ENCODE measurements at regions not wholly inside any gene's neighbourhood (a gene's known extent, or its start where the extent isn't known, plus 50 kb on each side); places are given as distances from the start of the nearest gene placed in this dataset.
A peak's percentile ranks its signal among the peaks of the same experiment; 100 is the strongest.

GRCh38 chr13:84234416-84234815 is 352.1 kb upstream of the SLITRK1 start:
- peaks cover 4 to 22% of the 10 kb centered on the region in 2 donors for H3K4me1 ChIP-seq (replicated peaks in 1 of 2)
- no peak overlapping the region for H3K27ac ChIP-seq
- in situ Hi-C loops (cut with MboI; ENCODE audit: low pct_unique_long_range_greater_than_20kb in 2 of 9, low sequenced_read_pairs in 9 of 9, unreplicated experiment in 9 of 9): no loop called here
- ATAC-seq (replicated peaks in 6 of 8): no peak
- H3K4me3 ChIP-seq: no peak overlapping the region

DNA sequence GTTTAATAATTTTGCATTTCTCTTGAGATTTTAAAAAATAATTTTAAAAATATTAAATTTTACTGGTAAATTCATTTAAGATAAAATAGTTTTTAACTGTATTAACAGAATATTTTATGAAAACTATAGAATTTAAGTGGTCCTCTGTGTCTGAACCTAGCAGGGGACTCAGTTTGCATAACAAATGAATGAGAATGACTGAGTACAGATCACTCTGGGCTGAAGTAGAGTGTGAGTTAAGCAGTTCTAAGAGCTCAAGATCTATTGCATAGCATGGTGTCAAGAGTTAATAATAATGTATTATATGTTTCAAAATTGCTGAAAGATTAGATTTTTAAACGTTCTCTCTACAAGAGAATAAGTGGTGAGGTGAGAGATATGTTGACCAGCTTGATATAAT is 348.3 kb upstream of the SLITRK1 start:
- Histone ChIP-seq H3K4me1 (replicated peaks in 1 of 2) (peaks cover 0 to 3% of the 10 kb centered on the region in 2 donors), H3K4me3 (no peak overlapping the region), H3K27ac (no peak overlapping the region)
- in situ Hi-C loops (cut with MboI; ENCODE audit: low pct_unique_long_range_greater_than_20kb in 2 of 9, low sequenced_read_pairs in 9 of 9, unreplicated experiment in 9 of 9): no loop called here
- 0 to 38% (median 11%) methylated on average over 1 of the region's 1 CpG for WGBS, 10 experiments
- no peak for ATAC-seq (replicated peaks in 6 of 8)

GRCh38 chr13:84211048-84211447 is 328.8 kb upstream of the SLITRK1 start:
- H3K27ac ChIP-seq: no peak overlapping the region
- ATAC-seq (replicated peaks in 6 of 8): no peak
- in situ Hi-C loops (cut with MboI; ENCODE audit: low pct_unique_long_range_greater_than_20kb in 2 of 9, low sequenced_read_pairs in 9 of 9, unreplicated experiment in 9 of 9): no loop called here
- 10 to 100% (median 100%) methylated on average over 1 to 2 of the region's 2 CpGs; no CpG with 5 or more reads in 1 of the 10 experiments for WGBS, 10 experiments
- H3K4me1 ChIP-seq (replicated peaks in 1 of 2): no peaks in the 10 kb centered on the region
- H3K4me3 ChIP-seq: no peak overlapping the region

- Histone ChIP-seq H3K27ac (no peak overlapping the region), H3K4me1 (replicated peaks in 1 of 2) (no peaks in the 10 kb centered on the region), H3K4me3 (no peak overlapping the region)
- no peak for ATAC-seq (replicated peaks in 6 of 8)
- 2 to 100% (median 60%) methylated on average over 1 to 7 of the region's 7 CpGs; no CpG with 5 or more reads in 1 of the 10 experiments for WGBS, 10 experiments
- in situ Hi-C loops (cut with MboI; ENCODE audit: low pct_unique_long_range_greater_than_20kb in 2 of 9, low sequenced_read_pairs in 9 of 9, unreplicated experiment in 9 of 9): no loop called here
These were observed 326.1 kb upstream of the SLITRK1 start for GRCh38 chr13:84208246-84208910.

- Histone ChIP-seq H3K4me3 (no peak overlapping the region), H3K27ac (no peak overlapping the region), H3K4me1 (replicated peaks in 1 of 2) (no peaks in the 10 kb centered on the region)
- ATAC-seq (replicated peaks in 6 of 8): no peak
- in situ Hi-C loops (cut with MboI; ENCODE audit: low pct_unique_long_range_greater_than_20kb in 2 of 9, low sequenced_read_pairs in 9 of 9, unreplicated experiment in 9 of 9): no loop called here
- 25 to 100% (median 90%) methylated on average over 1 to 2 of the region's 2 CpGs for WGBS, 10 experiments
These were observed 325.2 kb upstream of the SLITRK1 start for GRCh38 chr13:84207509-84207908.

- in situ Hi-C loops (cut with MboI; ENCODE audit: low pct_unique_long_range_greater_than_20kb in 2 of 9, low sequenced_read_pairs in 9 of 9, unreplicated experiment in 9 of 9): no loop called here
- ATAC-seq (replicated peaks in 6 of 8): no peak
- no peak overlapping the region for H3K4me3 ChIP-seq
- H3K4me1 ChIP-seq (replicated peaks in 1 of 2): no peaks in the 10 kb centered on the region
- WGBS, 10 experiments: 27 to 74% (median 61%) methylated on average over 3 to 4 of the region's 4 CpGs
- H3K27ac ChIP-seq: no peak overlapping the region
These were observed 318.7 kb upstream of the SLITRK1 start for GRCh38 chr13:84200971-84201370.

GRCh38 chr13:84192125-84192524 is 309.9 kb upstream of the SLITRK1 start:
- WGBS, 10 experiments: 0 to 100% (median 63%) methylated on average over 1 to 3 of the region's 3 CpGs; no CpG with 5 or more reads in 2 of the 10 experiments
- ATAC-seq (replicated peaks in 6 of 8): peak in 4 of 8 experiments; percentile 31 to 100 (median 79)
- H3K4me1 ChIP-seq (replicated peaks in 1 of 2): peaks cover 0 to 6% of the 10 kb centered on the region in 2 donors
- no peak overlapping the region for H3K27ac ChIP-seq
- in situ Hi-C loops (cut with MboI; ENCODE audit: low pct_unique_long_range_greater_than_20kb in 2 of 9, low sequenced_read_pairs in 9 of 9, unreplicated experiment in 9 of 9): no loop called here
- no peak overlapping the region for H3K4me3 ChIP-seq

GRCh38 chr13:84191139-84191538 is 308.9 kb upstream of the SLITRK1 start:
- in situ Hi-C loops (cut with MboI; ENCODE audit: low pct_unique_long_range_greater_than_20kb in 2 of 9, low sequenced_read_pairs in 9 of 9, unreplicated experiment in 9 of 9): no loop called here
- ATAC-seq (replicated peaks in 6 of 8): peak in 4 of 8 experiments; percentile 30 to 48 (median 42)
- no peak overlapping the region for H3K27ac ChIP-seq
- peaks cover 0 to 6% of the 10 kb centered on the region in 2 donors for H3K4me1 ChIP-seq (replicated peaks in 1 of 2)
- H3K4me3 ChIP-seq: no peak overlapping the region
- WGBS, 10 experiments: 0 to 100% (median 69%) methylated on average over 1 to 4 of the region's 4 CpGs

GRCh38 chr13:84187626-84188025 is 305.4 kb upstream of the SLITRK1 start:
- H3K4me1 ChIP-seq (replicated peaks in 1 of 2): peaks cover 0 to 6% of the 10 kb centered on the region in 2 donors
- ATAC-seq (replicated peaks in 6 of 8): no peak
- WGBS, 10 experiments: 0 to 100% (median 79%) methylated on average over 1 of the region's 1 CpG; no CpG with 5 or more reads in 2 of the 10 experiments
- in situ Hi-C loops (cut with MboI; ENCODE audit: low pct_unique_long_range_greater_than_20kb in 2 of 9, low sequenced_read_pairs in 9 of 9, unreplicated experiment in 9 of 9): no loop called here
- H3K4me3 ChIP-seq: no peak overlapping the region
- H3K27ac ChIP-seq: no peak overlapping the region

DNA sequence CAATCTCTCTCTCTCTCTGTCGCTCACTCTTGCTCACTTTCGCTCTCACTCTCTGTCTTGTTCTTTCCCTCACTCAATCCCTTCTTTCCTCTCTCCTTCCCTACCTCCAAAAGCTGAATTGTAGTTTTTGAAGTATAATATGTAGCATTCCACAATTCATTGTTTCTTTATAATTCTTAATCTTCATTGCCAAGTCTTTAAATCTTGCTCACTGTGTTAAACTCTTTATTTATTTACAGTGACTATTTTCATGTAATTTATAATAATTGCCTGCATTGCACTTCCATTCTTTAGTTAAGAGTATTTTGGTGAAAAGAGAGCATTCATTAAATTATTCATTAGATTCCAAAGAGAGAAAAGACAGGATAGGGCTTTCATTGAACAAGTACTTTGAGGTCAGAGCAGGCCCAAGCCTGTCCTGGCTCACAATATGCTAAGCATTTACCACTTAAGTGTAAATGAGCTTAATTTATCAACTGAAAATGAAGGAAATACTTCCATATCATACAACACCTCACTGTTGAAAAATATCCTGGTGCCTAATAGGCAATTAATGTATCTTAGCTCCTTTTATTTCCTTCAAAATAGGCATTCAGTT is 257.4 kb upstream of the SLITRK1 start:
- Histone ChIP-seq H3K27ac (no peak overlapping the region), H3K4me3 (no peak overlapping the region), H3K4me1 (replicated peaks in 1 of 2) (peaks cover 8 to 25% of the 10 kb centered on the region in 2 donors)
- 4 to 95% (median 89%) methylated on average over 2 of the region's 2 CpGs; no CpG with 5 or more reads in 1 of the 10 experiments for WGBS, 10 experiments
- peak in 3 of 8 experiments; percentile 32 to 57 (median 35) for ATAC-seq (replicated peaks in 6 of 8)
- in situ Hi-C loops (cut with MboI; ENCODE audit: low pct_unique_long_range_greater_than_20kb in 2 of 9, low sequenced_read_pairs in 9 of 9, unreplicated experiment in 9 of 9): no loop called here

- in situ Hi-C loops (cut with MboI; ENCODE audit: low pct_unique_long_range_greater_than_20kb in 2 of 9, low sequenced_read_pairs in 9 of 9, unreplicated experiment in 9 of 9): no loop called here
These were observed 255.0 kb upstream of the SLITRK1 start for GRCh38 chr13:84137292-84137691.

DNA sequence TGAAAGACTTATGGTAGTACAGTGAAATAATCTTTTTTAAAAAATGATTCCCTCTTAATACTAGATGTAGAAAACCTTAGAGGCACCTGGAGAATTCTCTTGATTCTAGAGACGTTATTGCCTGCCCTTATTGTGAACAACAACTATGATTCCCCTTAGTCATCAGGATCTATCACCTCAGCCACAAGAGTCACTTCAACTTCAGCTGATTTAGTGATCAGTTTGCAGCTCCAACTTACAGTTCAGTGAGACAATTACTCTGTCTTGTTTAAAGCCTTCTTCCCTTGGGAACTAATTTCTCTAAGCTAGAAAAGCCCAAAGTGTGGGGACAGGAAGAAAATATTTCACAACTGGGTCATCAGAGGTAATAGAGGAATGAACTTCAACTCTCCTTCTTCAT is 254.3 kb upstream of the SLITRK1 start:
- in situ Hi-C loops (cut with MboI; ENCODE audit: low pct_unique_long_range_greater_than_20kb in 2 of 9, low sequenced_read_pairs in 9 of 9, unreplicated experiment in 9 of 9): no loop called here
- ATAC-seq (replicated peaks in 6 of 8): peak in 1 of 8 experiments; percentile 51
- Histone ChIP-seq H3K4me1 (replicated peaks in 1 of 2) (peaks cover 8 to 25% of the 10 kb centered on the region in 2 donors), H3K27ac (no peak overlapping the region), H3K4me3 (no peak overlapping the region)
- 0 to 71% (median 37%) methylated on average over 1 of the region's 1 CpG; no CpG with 5 or more reads in 4 of the 10 experiments for WGBS, 10 experiments

More at GRCh38 chr13:84137292-84137691, 255.0 kb upstream of the SLITRK1 start:
- 37 to 96% (median 73%) methylated on average over 1 to 2 of the region's 2 CpGs; no CpG with 5 or more reads in 3 of the 10 experiments for WGBS, 10 experiments
- Histone ChIP-seq H3K27ac (no peak overlapping the region), H3K4me3 (no peak overlapping the region), H3K4me1 (replicated peaks in 1 of 2) (peaks cover 8 to 25% of the 10 kb centered on the region in 2 donors)
- ATAC-seq (replicated peaks in 6 of 8): peak in 1 of 8 experiments; percentile 39

DNA sequence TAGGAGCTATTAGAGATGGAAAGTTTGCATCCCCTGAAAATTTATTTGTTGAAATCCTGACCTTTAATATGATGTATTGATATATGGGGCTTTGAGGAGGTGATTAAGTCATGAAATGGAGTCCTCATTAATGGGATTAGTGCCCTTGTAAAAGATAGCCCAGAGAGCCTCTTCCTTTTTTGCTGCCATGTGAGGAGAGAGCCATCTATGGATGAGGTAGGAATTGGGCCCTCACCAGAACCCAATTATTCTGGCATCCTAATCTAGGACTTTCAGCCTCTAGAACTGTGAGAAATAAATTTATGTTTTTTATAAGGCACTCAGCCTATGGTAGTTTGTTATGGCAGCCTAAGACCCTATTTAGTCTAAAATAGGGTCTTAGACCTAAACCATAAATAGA is 250.2 kb upstream of the SLITRK1 start:
- no peak overlapping the region for H3K4me3 ChIP-seq
- in situ Hi-C loops (cut with MboI; ENCODE audit: low pct_unique_long_range_greater_than_20kb in 2 of 9, low sequenced_read_pairs in 9 of 9, unreplicated experiment in 9 of 9): no loop called here
- ATAC-seq (replicated peaks in 6 of 8): peak in 1 of 8 experiments; percentile 44
- peaks cover 0 to 7% of the 10 kb centered on the region in 2 donors for H3K4me1 ChIP-seq (replicated peaks in 1 of 2)
- H3K27ac ChIP-seq: no peak overlapping the region

- no peak overlapping the region for H3K4me3 ChIP-seq
- 6 to 98% (median 90%) methylated on average over 2 to 7 of the region's 7 CpGs; no CpG with 5 or more reads in 1 of the 10 experiments for WGBS, 10 experiments
- ATAC-seq (replicated peaks in 6 of 8): no peak
- peaks cover 0 to 4% of the 10 kb centered on the region in 2 donors for H3K4me1 ChIP-seq (replicated peaks in 1 of 2)
- H3K27ac ChIP-seq: no peak overlapping the region
- in situ Hi-C loops (cut with MboI; ENCODE audit: low pct_unique_long_range_greater_than_20kb in 2 of 9, low sequenced_read_pairs in 9 of 9, unreplicated experiment in 9 of 9): no loop called here
These were observed 249.0 kb upstream of the SLITRK1 start for GRCh38 chr13:84131249-84131648.

Data from motor neuron (in vitro differentiated cells).